ENCODE measurements at regions not wholly inside any gene's neighbourhood (a gene's known extent, or its start where the extent isn't known, plus 50 kb on each side); places are given as distances from the start of the nearest gene placed in this dataset.
"Not testable (repeated sequence)": the region's sequence is repeated elsewhere in the genome, so short reads cannot be mapped to it uniquely, and the experiment has no call there.

- H3K27me3 Mint-ChIP-seq = peaks cover 21% of the 10 kb centered on the region
- H3K4me3 Mint-ChIP-seq = peak overlapping the region in 1 of 4 donors; percentile 69
- H3K9me3 ChIP-seq (ENCODE audit: control insufficient read depth in 2 of 2, low read length in 2 of 2) = no peaks in the 10 kb centered on the region
- no peak overlapping the region for H3K4me3 ChIP-seq (ENCODE audit: low read depth, low read length)
- no peak overlapping the region for H3K27ac ChIP-seq (ENCODE audit: insufficient read depth, low read length, poor library complexity, severe bottlenecking)
- peaks cover 4% of the 10 kb centered on the region for H3K27me3 ChIP-seq (ENCODE audit: control insufficient read depth, insufficient read depth, low read length)
- peaks cover 0 to 10% (median 6%) of the 10 kb centered on the region in 4 donors for H3K4me1 Mint-ChIP-seq
- H3K9me3 Mint-ChIP-seq = peaks cover 0 to 6% (median 2%) of the 10 kb centered on the region in 7 donors
- H3K36me3 Mint-ChIP-seq = no peaks in the 10 kb centered on the region
- DNase-seq (peak in 2 of 3 donors; percentile 28 to 30), ATAC-seq (ENCODE audit: low read depth in 2 of 2) (no peak)
- H3K27ac Mint-ChIP-seq = no peak overlapping the region
- H3K4me1 ChIP-seq (ENCODE audit: control insufficient read depth, insufficient read depth, low read length, poor library complexity, severe bottlenecking) = peaks cover 17% of the 10 kb centered on the region
- no peaks in the 10 kb centered on the region for H3K36me3 ChIP-seq (ENCODE audit: control insufficient read depth, insufficient read depth, low read length)
Observed at GRCh38 chr2:91477731-91478672, 2786.5 kb downstream of the RPIA start.

GRCh38 chr2:91478851-91479718 lies 2787.6 kb downstream of the RPIA start:
- DNase-seq = peak in 1 of 3 donors; percentile 27
- not testable (repeated sequence) for H3K9me3 ChIP-seq (ENCODE audit: control insufficient read depth in 2 of 2, low read length in 2 of 2); H3K36me3 ChIP-seq (ENCODE audit: control insufficient read depth, insufficient read depth, low read length); H3K36me3 Mint-ChIP-seq; H3K27ac ChIP-seq (ENCODE audit: insufficient read depth, low read length, poor library complexity, severe bottlenecking); H3K4me3 ChIP-seq (ENCODE audit: low read depth, low read length); ATAC-seq (ENCODE audit: low read depth in 2 of 2); H3K9me3 Mint-ChIP-seq; H3K4me1 Mint-ChIP-seq; H3K27me3 ChIP-seq (ENCODE audit: control insufficient read depth, insufficient read depth, low read length)
- Mint-ChIP-seq H3K27me3 (peaks cover 21% of the 10 kb centered on the region), H3K4me3 (peak overlapping the region; percentile 76 to 94 (median 82)), H3K27ac (peak overlapping the region in 1 of 3 donors; percentile 96)
- peaks cover 17% of the 10 kb centered on the region for H3K4me1 ChIP-seq (ENCODE audit: control insufficient read depth, insufficient read depth, low read length, poor library complexity, severe bottlenecking)

GRCh38 chr2:91485226-91485625 lies 2793.8 kb downstream of the RPIA start:
- not testable (repeated sequence) for DNase-seq; H3K9me3 ChIP-seq (ENCODE audit: control insufficient read depth in 2 of 2, low read length in 2 of 2); H3K4me1 Mint-ChIP-seq; H3K9me3 Mint-ChIP-seq; H3K27me3 Mint-ChIP-seq; H3K36me3 ChIP-seq (ENCODE audit: control insufficient read depth, insufficient read depth, low read length); H3K4me3 ChIP-seq (ENCODE audit: low read depth, low read length); H3K27me3 ChIP-seq (ENCODE audit: control insufficient read depth, insufficient read depth, low read length); H3K4me3 Mint-ChIP-seq; H3K27ac Mint-ChIP-seq; H3K27ac ChIP-seq (ENCODE audit: insufficient read depth, low read length, poor library complexity, severe bottlenecking); H3K4me1 ChIP-seq (ENCODE audit: control insufficient read depth, insufficient read depth, low read length, poor library complexity, severe bottlenecking); ATAC-seq (ENCODE audit: low read depth in 2 of 2); H3K36me3 Mint-ChIP-seq

- not testable (repeated sequence) for H3K4me3 ChIP-seq (ENCODE audit: low read depth, low read length); H3K36me3 ChIP-seq (ENCODE audit: control insufficient read depth, insufficient read depth, low read length); DNase-seq; H3K9me3 ChIP-seq (ENCODE audit: control insufficient read depth in 2 of 2, low read length in 2 of 2); H3K36me3 Mint-ChIP-seq; H3K4me3 Mint-ChIP-seq; H3K27ac ChIP-seq (ENCODE audit: insufficient read depth, low read length, poor library complexity, severe bottlenecking); H3K4me1 Mint-ChIP-seq; H3K27me3 Mint-ChIP-seq; H3K27me3 ChIP-seq (ENCODE audit: control insufficient read depth, insufficient read depth, low read length); H3K27ac Mint-ChIP-seq; H3K9me3 Mint-ChIP-seq; H3K4me1 ChIP-seq (ENCODE audit: control insufficient read depth, insufficient read depth, low read length, poor library complexity, severe bottlenecking)
- ATAC-seq (ENCODE audit: low read depth in 2 of 2) = peak in 1 of 2 donors; percentile 22
Observed at GRCh38 chr2:91497129-91498064, 2805.9 kb downstream of the RPIA start.

DNA sequence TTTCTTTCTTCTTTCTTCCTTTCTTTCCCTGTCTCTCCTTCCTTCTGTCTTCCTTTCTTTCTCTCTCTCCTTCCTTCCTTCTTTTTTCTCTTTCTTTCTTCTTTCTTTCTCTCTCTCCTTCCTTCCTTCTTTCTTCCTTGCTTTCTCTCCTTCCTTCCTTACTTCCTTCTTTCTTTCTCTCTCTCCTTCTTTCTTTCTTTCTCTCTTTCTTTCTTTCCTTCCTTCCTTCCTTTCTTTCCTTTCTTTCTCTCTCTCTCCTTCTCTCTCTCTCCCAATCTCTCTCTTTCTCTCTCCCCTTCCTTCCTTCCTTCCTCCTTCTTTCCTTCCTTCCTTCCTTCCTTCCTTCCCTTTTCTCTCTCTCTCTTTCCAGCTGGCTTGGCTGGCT lies 2806.6 kb downstream of the RPIA start:
- H3K27me3 ChIP-seq (ENCODE audit: control insufficient read depth, insufficient read depth, low read length); H3K36me3 ChIP-seq (ENCODE audit: control insufficient read depth, insufficient read depth, low read length); H3K27ac ChIP-seq (ENCODE audit: insufficient read depth, low read length, poor library complexity, severe bottlenecking); H3K4me3 Mint-ChIP-seq; H3K4me3 ChIP-seq (ENCODE audit: low read depth, low read length); ATAC-seq (ENCODE audit: low read depth in 2 of 2); H3K4me1 Mint-ChIP-seq; H3K4me1 ChIP-seq (ENCODE audit: control insufficient read depth, insufficient read depth, low read length, poor library complexity, severe bottlenecking); H3K9me3 Mint-ChIP-seq; H3K9me3 ChIP-seq (ENCODE audit: control insufficient read depth in 2 of 2, low read length in 2 of 2); H3K27ac Mint-ChIP-seq; H3K36me3 Mint-ChIP-seq; DNase-seq; H3K27me3 Mint-ChIP-seq: not testable (repeated sequence)

DNA sequence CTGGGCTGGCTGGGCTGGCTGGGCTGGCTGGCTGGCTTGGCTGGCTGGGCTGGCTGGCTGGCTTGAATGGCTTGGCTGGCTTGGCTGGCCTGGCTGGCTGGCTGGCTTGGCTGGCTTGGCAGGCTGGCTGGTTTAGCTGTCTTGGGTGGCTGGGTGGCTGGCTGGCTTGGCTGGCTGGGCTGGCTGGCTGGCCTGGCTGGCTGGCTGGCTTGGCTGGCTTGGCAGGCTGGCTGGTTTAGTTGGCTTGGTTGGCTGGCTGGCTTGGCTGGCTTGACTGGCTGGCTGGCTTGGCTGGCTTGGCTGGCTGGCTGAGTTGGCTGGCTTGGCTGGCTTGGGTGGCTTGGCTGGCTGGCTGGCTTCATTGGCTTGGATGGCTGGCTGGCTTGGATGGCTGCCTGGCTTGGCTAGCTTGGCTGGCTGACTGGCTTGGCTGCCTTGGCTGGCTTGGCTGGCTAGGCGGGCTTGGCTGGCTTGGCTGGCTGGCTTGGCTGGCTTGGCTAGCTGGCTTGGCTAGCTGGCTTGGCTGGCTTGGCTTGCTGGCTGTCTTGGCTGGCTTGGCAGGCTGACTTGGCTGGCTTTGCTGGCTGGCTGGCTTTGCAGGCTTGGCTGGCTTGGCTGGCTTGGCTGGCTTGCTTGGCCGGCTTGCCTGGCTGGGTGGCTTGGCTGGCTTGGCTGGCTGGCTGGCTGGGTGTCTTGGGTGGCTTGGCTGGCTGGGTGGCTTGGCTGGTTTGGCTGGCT lies 2807.2 kb downstream of the RPIA start:
- H3K4me1 ChIP-seq (ENCODE audit: control insufficient read depth, insufficient read depth, low read length, poor library complexity, severe bottlenecking); H3K27ac Mint-ChIP-seq; H3K27ac ChIP-seq (ENCODE audit: insufficient read depth, low read length, poor library complexity, severe bottlenecking); H3K4me1 Mint-ChIP-seq; H3K4me3 ChIP-seq (ENCODE audit: low read depth, low read length); H3K36me3 Mint-ChIP-seq; H3K9me3 Mint-ChIP-seq; DNase-seq; ATAC-seq (ENCODE audit: low read depth in 2 of 2); H3K4me3 Mint-ChIP-seq; H3K27me3 ChIP-seq (ENCODE audit: control insufficient read depth, insufficient read depth, low read length); H3K36me3 ChIP-seq (ENCODE audit: control insufficient read depth, insufficient read depth, low read length); H3K27me3 Mint-ChIP-seq; H3K9me3 ChIP-seq (ENCODE audit: control insufficient read depth in 2 of 2, low read length in 2 of 2): not testable (repeated sequence)
